ENCODE measurements at regions not wholly inside any gene's neighbourhood (a gene's known extent, or its start where the extent isn't known, plus 50 kb on each side); places are given as distances from the start of the nearest gene placed in this dataset.

GRCh38 chr14:44297437-44297836, 209.6 kb downstream of the FSCB start:
- DNase-seq (no peak), ATAC-seq (ENCODE audit: low read depth) (no peak)
- H3K27ac Mint-ChIP-seq: no peak overlapping the region
- Histone ChIP-seq H3K9me3 (ENCODE audit: control extremely low read depth in 1 of 3, control insufficient read depth in 2 of 3, insufficient read depth in 1 of 3, low read length in 2 of 3) (peaks cover 0 to 6% (median 0%) of the 10 kb centered on the region in 3 donors), H3K27ac (ENCODE audit: low read length in 2 of 2) (no peak overlapping the region), H2AFZ (ENCODE audit: insufficient read depth, low read depth, low read length, poor library complexity, severe bottlenecking) (no peak overlapping the region), H3K4me1 (ENCODE audit: control insufficient read depth in 2 of 2, insufficient read depth in 2 of 2, low read length in 2 of 2) (no peaks in the 10 kb centered on the region), H3K4me2 (replicated peaks; ENCODE audit: low read depth, low read length, poor library complexity, severe bottlenecking) (no peak overlapping the region), H3K4me3 (ENCODE audit: control extremely low read depth in 1 of 5, extremely low read depth in 1 of 5, insufficient read depth in 1 of 5, low read depth in 2 of 5, low read length in 4 of 5) (no peak overlapping the region), H3K27me3 (replicated peaks in 1 of 4; ENCODE audit: control extremely low read depth in 1 of 4, control insufficient read depth in 3 of 4, insufficient read depth in 4 of 4, low read length in 3 of 4) (no peaks in the 10 kb centered on the region), H3K36me3 (replicated peaks in 1 of 2; ENCODE audit: control extremely low read depth in 1 of 2, control insufficient read depth in 1 of 2, extremely low read depth in 1 of 2, insufficient read depth in 2 of 2, low read length in 1 of 2) (no peaks in the 10 kb centered on the region), H3K9ac (ENCODE audit: low read length) (no peak overlapping the region), H4K20me1 (ENCODE audit: control insufficient read depth, insufficient read depth, low read length, poor library complexity, severe bottlenecking) (no peaks in the 10 kb centered on the region), H3K79me2 (ENCODE audit: control insufficient read depth, insufficient read depth, low read length) (no peaks in the 10 kb centered on the region)
- CTCF ChIA-PET: no interaction called here
- H3K4me1 Mint-ChIP-seq: no peaks in the 10 kb centered on the region
- no peaks in the 10 kb centered on the region for H3K27me3 Mint-ChIP-seq
- H3K9me3 Mint-ChIP-seq (ENCODE audit: insufficient read depth): peaks cover 2% of the 10 kb centered on the region
- intact Hi-C loops (cut with micrococcal nuclease): no loop called here
- POLR2A ChIA-PET: no interaction called here
- TF ChIP-seq CTCF (IDR thresholded peaks at IDR 0.05) (no peak), EZH2 (IDR thresholded peaks at IDR 0.05; ENCODE audit: borderline replicate concordance, insufficient read depth, low read depth, low read length, poor library complexity, severe bottlenecking) (no peak)
- no peak overlapping the region for H3K4me3 Mint-ChIP-seq

GRCh38 chr14:44291366-44291915, 215.6 kb downstream of the FSCB start:
- ATAC-seq (ENCODE audit: low read depth) (no peak), DNase-seq (no peak)
- no peak overlapping the region for H3K4me3 ChIP-seq (ENCODE audit: control extremely low read depth in 1 of 5, extremely low read depth in 1 of 5, insufficient read depth in 1 of 5, low read depth in 2 of 5, low read length in 4 of 5)
- H2AFZ ChIP-seq (ENCODE audit: insufficient read depth, low read depth, low read length, poor library complexity, severe bottlenecking): no peak overlapping the region
- no peaks in the 10 kb centered on the region for H3K79me2 ChIP-seq (ENCODE audit: control insufficient read depth, insufficient read depth, low read length)
- 86% methylated on average over 6 of the region's 8 CpGs for WGBS (ENCODE audit: insufficient coverage)
- ChIA-PET POLR2A (no interaction called here), CTCF (no interaction called here)
- Mint-ChIP-seq H3K27me3 (no peaks in the 10 kb centered on the region), H3K27ac (no peak overlapping the region), H3K4me3 (no peak overlapping the region), H3K9me3 (ENCODE audit: insufficient read depth) (peaks cover 2% of the 10 kb centered on the region), H3K4me1 (no peaks in the 10 kb centered on the region)
- H3K36me3 ChIP-seq (replicated peaks in 1 of 2; ENCODE audit: control extremely low read depth in 1 of 2, control insufficient read depth in 1 of 2, extremely low read depth in 1 of 2, insufficient read depth in 2 of 2, low read length in 1 of 2): no peaks in the 10 kb centered on the region
- intact Hi-C loops (cut with micrococcal nuclease): no loop called here
- H3K9ac ChIP-seq (ENCODE audit: low read length): no peak overlapping the region
- no peak overlapping the region for H3K27ac ChIP-seq (ENCODE audit: low read length in 2 of 2)
- H3K9me3 ChIP-seq (ENCODE audit: control extremely low read depth in 1 of 3, control insufficient read depth in 2 of 3, insufficient read depth in 1 of 3, low read length in 2 of 3): no peaks in the 10 kb centered on the region
- no peaks in the 10 kb centered on the region for H3K4me1 ChIP-seq (ENCODE audit: control insufficient read depth in 2 of 2, insufficient read depth in 2 of 2, low read length in 2 of 2)
- no peaks in the 10 kb centered on the region for H4K20me1 ChIP-seq (ENCODE audit: control insufficient read depth, insufficient read depth, low read length, poor library complexity, severe bottlenecking)
- H3K4me2 ChIP-seq (replicated peaks; ENCODE audit: low read depth, low read length, poor library complexity, severe bottlenecking): no peak overlapping the region
- no peaks in the 10 kb centered on the region for H3K27me3 ChIP-seq (replicated peaks in 1 of 4; ENCODE audit: control extremely low read depth in 1 of 4, control insufficient read depth in 3 of 4, insufficient read depth in 4 of 4, low read length in 3 of 4)
- no peak for TF ChIP-seq CTCF (IDR thresholded peaks at IDR 0.05)
- TF ChIP-seq EZH2 (IDR thresholded peaks at IDR 0.05; ENCODE audit: borderline replicate concordance, insufficient read depth, low read depth, low read length, poor library complexity, severe bottlenecking): no peak

All from B cell (primary cell).